GM12874 (cell line): ENCODE measurements at regions not wholly inside any gene's neighbourhood (a gene's known extent, or its start where the extent isn't known, plus 50 kb on each side); places are given as distances from the start of the nearest gene placed in this dataset.

Experiments used
- TF ChIP-seq, protein P1 (sequence below): IDR thresholded peaks from 2 replicates; pipeline ENCODE4 v1.5.1; 2011; ENCODE audit warnings: low read depth, mild to moderate bottlenecking, control low read depth, low read length, moderate library complexity; ENCODE audit not compliant: insufficient read depth

- TF ChIP-seq, protein P1, sequence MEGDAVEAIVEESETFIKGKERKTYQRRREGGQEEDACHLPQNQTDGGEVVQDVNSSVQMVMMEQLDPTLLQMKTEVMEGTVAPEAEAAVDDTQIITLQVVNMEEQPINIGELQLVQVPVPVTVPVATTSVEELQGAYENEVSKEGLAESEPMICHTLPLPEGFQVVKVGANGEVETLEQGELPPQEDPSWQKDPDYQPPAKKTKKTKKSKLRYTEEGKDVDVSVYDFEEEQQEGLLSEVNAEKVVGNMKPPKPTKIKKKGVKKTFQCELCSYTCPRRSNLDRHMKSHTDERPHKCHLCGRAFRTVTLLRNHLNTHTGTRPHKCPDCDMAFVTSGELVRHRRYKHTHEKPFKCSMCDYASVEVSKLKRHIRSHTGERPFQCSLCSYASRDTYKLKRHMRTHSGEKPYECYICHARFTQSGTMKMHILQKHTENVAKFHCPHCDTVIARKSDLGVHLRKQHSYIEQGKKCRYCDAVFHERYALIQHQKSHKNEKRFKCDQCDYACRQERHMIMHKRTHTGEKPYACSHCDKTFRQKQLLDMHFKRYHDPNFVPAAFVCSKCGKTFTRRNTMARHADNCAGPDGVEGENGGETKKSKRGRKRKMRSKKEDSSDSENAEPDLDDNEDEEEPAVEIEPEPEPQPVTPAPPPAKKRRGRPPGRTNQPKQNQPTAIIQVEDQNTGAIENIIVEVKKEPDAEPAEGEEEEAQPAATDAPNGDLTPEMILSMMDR: no peak
These were observed 157.0 kb downstream of the PTPN20 start for GRCh38 chr10:47067949-47068940.

GRCh38 chr10:47070541-47070940 lies 159.3 kb downstream of the PTPN20 start:
- TF ChIP-seq, protein P1: no peak

- TF ChIP-seq, protein P1: no peak
These were observed 160.7 kb downstream of the PTPN20 start for GRCh38 chr10:47071891-47072290.

DNA sequence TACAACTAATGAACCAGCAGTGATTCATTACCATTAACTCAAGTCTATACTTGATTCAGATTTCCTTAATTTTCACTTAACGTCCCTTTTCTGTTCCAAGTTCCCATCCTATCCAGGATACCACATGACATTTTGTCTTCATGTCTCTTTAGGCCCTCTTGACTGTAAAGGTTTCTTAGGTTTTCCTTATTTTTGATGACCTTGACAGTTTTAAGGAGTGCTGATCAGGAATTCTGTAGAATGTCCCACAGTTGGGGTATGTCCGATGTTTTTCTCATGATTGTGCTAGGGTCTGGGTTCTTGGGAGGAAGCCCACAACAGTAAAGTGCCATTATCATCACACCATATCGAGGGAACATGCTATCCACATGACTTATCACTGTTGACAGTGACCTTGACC lies 162.7 kb downstream of the PTPN20 start:
- TF ChIP-seq, protein P1: no peak

GRCh38 chr10:47076949-47077361 lies 165.7 kb downstream of the PTPN20 start:
- TF ChIP-seq, protein P1: no peak

- TF ChIP-seq, protein P1: no peak
These were observed 166.2 kb downstream of the PTPN20 start for GRCh38 chr10:47077386-47077785.

- TF ChIP-seq, protein P1: no peak
These were observed 166.7 kb downstream of the PTPN20 start for GRCh38 chr10:47077941-47078340.
